T-helper 1 cell treated with Interleukin-12 subunit alpha and Interleukin-12 subunit beta and Interleukin-4 antibody, amounts not matched to agents 30 μg/mL and 1 μg/mL, for 36 hours (primary cell): ENCODE measurements at regions not wholly inside any gene's neighbourhood (a gene's known extent, or its start where the extent isn't known, plus 50 kb on each side); places are given as distances from the start of the nearest gene placed in this dataset.

Experiments
- H3K27ac Mint-ChIP-seq: one replicate; pipeline ENCODE4 v1.8.0; 2021; ENCODE audit warnings: mild to moderate bottlenecking, mixed read lengths
- H3K27me3 Mint-ChIP-seq: one replicate; pipeline ENCODE4 v1.8.0; 2021; ENCODE audit warnings: low read depth, mixed read lengths
- H3K36me3 Mint-ChIP-seq: one replicate; pipeline ENCODE4 v1.8.0; 2021; ENCODE audit warnings: low read depth, mixed read lengths
- H3K4me1 Mint-ChIP-seq: one replicate; pipeline ENCODE4 v1.8.0; 2021; ENCODE audit warnings: low read depth, mixed read lengths
- H3K4me3 Mint-ChIP-seq: one replicate; pipeline ENCODE4 v1.8.0; 2021; ENCODE audit warnings: mild to moderate bottlenecking, moderate library complexity, mixed read lengths
- H3K9me3 Mint-ChIP-seq: one replicate; pipeline ENCODE4 v1.8.0; 2021; ENCODE audit warnings: mixed read lengths

GRCh38 chr3:28841441-28841840 lies 439.4 kb upstream of the RBMS3 start:
- peaks cover 16% of the 10 kb centered on the region for H3K4me1 Mint-ChIP-seq
- peak overlapping the region; percentile 70 for H3K27ac Mint-ChIP-seq
- no peaks in the 10 kb centered on the region for H3K27me3 Mint-ChIP-seq

DNA sequence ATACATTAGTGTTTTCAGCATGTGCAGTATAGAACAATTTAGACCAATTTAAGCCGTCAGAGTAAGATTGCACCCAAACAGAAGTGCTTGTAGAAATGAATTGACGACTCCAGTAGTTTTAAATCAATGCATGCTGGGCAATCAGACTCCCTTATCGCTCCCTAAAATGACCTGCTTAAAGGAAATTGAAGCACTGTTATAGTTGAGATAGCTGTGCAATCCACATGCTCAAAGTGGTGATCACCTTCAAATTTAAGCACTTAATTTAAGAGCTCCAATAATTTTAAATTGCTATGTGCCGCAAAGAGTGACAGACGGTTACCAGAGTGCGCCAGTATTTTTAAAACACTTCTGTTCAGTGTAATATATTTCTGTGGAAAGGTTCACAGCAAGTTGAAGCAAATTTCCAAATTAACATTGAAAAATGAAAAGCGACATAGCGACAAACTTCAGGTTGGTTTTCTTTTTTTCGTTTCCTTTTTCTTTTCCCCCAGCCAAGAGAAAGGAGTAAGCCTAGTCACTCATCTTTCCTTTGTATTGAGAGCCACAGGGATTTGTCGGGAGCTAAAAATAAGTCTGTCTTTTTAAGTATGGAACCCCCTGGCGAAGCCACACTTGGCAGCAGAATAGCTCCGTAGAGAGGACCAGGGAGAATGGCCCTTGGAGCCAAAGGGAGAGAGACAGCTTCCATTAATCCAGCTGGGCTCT lies 436.4 kb upstream of the RBMS3 start:
- Mint-ChIP-seq H3K27ac (no peak overlapping the region), H3K9me3 (no peaks in the 10 kb centered on the region), H3K36me3 (no peaks in the 10 kb centered on the region), H3K27me3 (no peaks in the 10 kb centered on the region), H3K4me1 (peaks cover 14% of the 10 kb centered on the region), H3K4me3 (no peak overlapping the region)

More at GRCh38 chr3:28841441-28841840, 439.4 kb upstream of the RBMS3 start:
- Mint-ChIP-seq H3K4me3 (peak overlapping the region; percentile 30), H3K9me3 (no peaks in the 10 kb centered on the region), H3K36me3 (no peaks in the 10 kb centered on the region)

GRCh38 chr3:28845006-28845324 lies 435.9 kb upstream of the RBMS3 start:
- no peaks in the 10 kb centered on the region for H3K27me3 Mint-ChIP-seq
- H3K9me3 Mint-ChIP-seq, result no peaks in the 10 kb centered on the region
- no peak overlapping the region for H3K4me3 Mint-ChIP-seq
- H3K27ac Mint-ChIP-seq, result no peak overlapping the region
- H3K36me3 Mint-ChIP-seq, result no peaks in the 10 kb centered on the region
- H3K4me1 Mint-ChIP-seq, result peaks cover 14% of the 10 kb centered on the region

GRCh38 chr3:28846971-28847478 lies 433.8 kb upstream of the RBMS3 start:
- Mint-ChIP-seq H3K36me3 (no peaks in the 10 kb centered on the region), H3K27me3 (no peaks in the 10 kb centered on the region), H3K9me3 (no peaks in the 10 kb centered on the region), H3K27ac (no peak overlapping the region), H3K4me1 (peaks cover 2% of the 10 kb centered on the region), H3K4me3 (no peak overlapping the region)

DNA sequence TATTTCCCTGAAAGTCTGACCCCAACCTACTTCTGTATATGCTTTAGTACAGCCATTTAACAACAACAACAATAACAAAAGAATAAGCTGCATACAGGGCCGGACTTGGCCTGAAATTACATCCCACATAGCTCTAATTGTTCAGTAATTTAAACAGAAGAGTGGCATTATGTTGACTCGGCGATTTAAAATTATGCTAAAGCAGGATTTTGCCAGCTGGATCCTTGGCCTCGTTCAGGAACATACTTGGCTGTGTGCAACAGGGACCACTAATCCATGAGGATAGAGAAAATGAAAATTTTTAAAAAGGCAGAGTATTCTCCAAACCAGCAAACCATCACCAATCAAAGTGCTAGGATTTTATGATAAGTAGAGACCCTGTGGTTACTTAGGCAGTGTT lies 433.1 kb upstream of the RBMS3 start:
- Mint-ChIP-seq H3K9me3 (no peaks in the 10 kb centered on the region), H3K27ac (no peak overlapping the region), H3K4me3 (no peak overlapping the region), H3K4me1 (no peaks in the 10 kb centered on the region), H3K27me3 (no peaks in the 10 kb centered on the region), H3K36me3 (no peaks in the 10 kb centered on the region)

- H3K4me1 Mint-ChIP-seq, result no peaks in the 10 kb centered on the region
- no peak overlapping the region for H3K4me3 Mint-ChIP-seq
- no peak overlapping the region for H3K27ac Mint-ChIP-seq
- no peaks in the 10 kb centered on the region for H3K36me3 Mint-ChIP-seq
- H3K27me3 Mint-ChIP-seq, result no peaks in the 10 kb centered on the region
- no peaks in the 10 kb centered on the region for H3K9me3 Mint-ChIP-seq
Observed at GRCh38 chr3:28850186-28850585, 430.7 kb upstream of the RBMS3 start.

GRCh38 chr3:28853830-28854229 lies 427.0 kb upstream of the RBMS3 start:
- Mint-ChIP-seq H3K27ac (no peak overlapping the region), H3K27me3 (no peaks in the 10 kb centered on the region), H3K36me3 (no peaks in the 10 kb centered on the region), H3K4me1 (no peaks in the 10 kb centered on the region), H3K9me3 (no peaks in the 10 kb centered on the region), H3K4me3 (no peak overlapping the region)

GRCh38 chr3:28856796-28857195 lies 424.1 kb upstream of the RBMS3 start:
- Mint-ChIP-seq H3K27me3 (peaks cover 10% of the 10 kb centered on the region), H3K36me3 (no peaks in the 10 kb centered on the region), H3K9me3 (no peaks in the 10 kb centered on the region), H3K4me1 (no peaks in the 10 kb centered on the region), H3K27ac (no peak overlapping the region), H3K4me3 (no peak overlapping the region)

- Mint-ChIP-seq H3K27me3 (peaks cover 13% of the 10 kb centered on the region), H3K4me1 (no peaks in the 10 kb centered on the region), H3K27ac (no peak overlapping the region), H3K4me3 (no peak overlapping the region), H3K36me3 (no peaks in the 10 kb centered on the region), H3K9me3 (no peaks in the 10 kb centered on the region)
Observed at GRCh38 chr3:28859897-28860296, 421.0 kb upstream of the RBMS3 start.

DNA sequence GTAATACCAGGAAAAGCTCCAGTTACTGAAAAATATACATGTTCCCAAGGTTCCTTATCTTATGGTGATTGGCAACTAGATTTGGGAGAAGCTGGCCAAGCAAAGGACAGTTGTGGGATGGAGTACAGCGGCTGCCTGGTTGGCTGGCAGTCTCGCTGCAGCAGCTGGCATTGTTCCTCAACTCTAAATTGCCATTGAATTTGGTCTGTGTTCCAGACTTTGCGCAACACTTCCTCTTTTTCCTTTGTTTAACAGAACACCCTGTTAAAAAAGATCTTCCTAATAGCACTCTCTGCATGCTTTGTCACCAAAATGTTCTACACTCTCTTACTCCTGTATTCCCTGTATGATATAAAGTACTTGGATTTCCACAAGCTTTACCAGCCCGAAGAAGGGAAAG lies 420.6 kb upstream of the RBMS3 start:
- Mint-ChIP-seq H3K36me3 (no peaks in the 10 kb centered on the region), H3K27ac (no peak overlapping the region), H3K4me3 (no peak overlapping the region), H3K27me3 (peaks cover 13% of the 10 kb centered on the region), H3K4me1 (no peaks in the 10 kb centered on the region), H3K9me3 (no peaks in the 10 kb centered on the region)

DNA sequence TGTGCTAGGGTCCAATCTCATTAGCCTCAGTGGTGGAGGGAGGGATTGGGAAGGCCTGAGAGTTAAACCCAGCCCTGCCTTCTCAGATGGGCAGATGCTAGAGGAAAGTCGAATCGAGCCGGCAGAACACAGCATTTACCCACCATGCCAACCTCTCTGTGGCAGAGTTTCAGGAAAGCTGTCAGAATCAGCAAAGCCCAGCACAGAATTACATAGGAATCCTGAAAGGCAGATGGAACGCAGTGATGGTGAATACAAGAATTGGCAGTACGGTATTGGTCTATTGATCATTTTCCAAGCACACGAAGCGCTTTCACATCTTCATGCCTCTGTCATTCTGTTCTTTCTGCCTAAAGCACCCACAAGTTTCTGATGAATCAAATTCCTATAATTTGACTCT lies 417.7 kb upstream of the RBMS3 start:
- Mint-ChIP-seq H3K9me3 (no peaks in the 10 kb centered on the region), H3K4me1 (no peaks in the 10 kb centered on the region), H3K36me3 (no peaks in the 10 kb centered on the region), H3K4me3 (no peak overlapping the region), H3K27ac (no peak overlapping the region), H3K27me3 (peaks cover 13% of the 10 kb centered on the region)

GRCh38 chr3:28867836-28868235 lies 413.0 kb upstream of the RBMS3 start:
- Mint-ChIP-seq H3K4me3 (no peak overlapping the region), H3K27ac (no peak overlapping the region), H3K9me3 (peaks cover 3% of the 10 kb centered on the region), H3K4me1 (no peaks in the 10 kb centered on the region), H3K36me3 (no peaks in the 10 kb centered on the region), H3K27me3 (no peaks in the 10 kb centered on the region)

DNA sequence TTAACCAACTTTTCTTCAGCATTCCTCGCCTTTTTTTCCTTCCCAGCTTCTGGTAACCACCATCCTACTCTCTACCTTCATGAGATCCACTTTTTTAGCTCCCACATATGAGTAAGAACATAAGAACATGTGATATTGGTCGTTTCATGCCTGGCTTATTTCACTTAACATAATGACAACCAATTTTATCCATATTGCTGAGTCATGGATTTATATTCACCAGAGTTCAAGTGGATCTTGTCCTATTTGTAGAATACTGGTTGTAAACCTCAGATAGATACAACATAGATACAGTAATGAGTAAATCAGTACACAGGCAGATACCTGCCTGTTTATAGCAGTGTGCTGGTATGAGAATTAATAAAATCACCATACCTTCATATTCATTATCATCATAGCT lies 412.0 kb upstream of the RBMS3 start:
- no peaks in the 10 kb centered on the region for H3K27me3 Mint-ChIP-seq
- H3K4me1 Mint-ChIP-seq, result no peaks in the 10 kb centered on the region
- no peaks in the 10 kb centered on the region for H3K36me3 Mint-ChIP-seq
- no peak overlapping the region for H3K4me3 Mint-ChIP-seq
- no peak overlapping the region for H3K27ac Mint-ChIP-seq
- H3K9me3 Mint-ChIP-seq, result peaks cover 3% of the 10 kb centered on the region

DNA sequence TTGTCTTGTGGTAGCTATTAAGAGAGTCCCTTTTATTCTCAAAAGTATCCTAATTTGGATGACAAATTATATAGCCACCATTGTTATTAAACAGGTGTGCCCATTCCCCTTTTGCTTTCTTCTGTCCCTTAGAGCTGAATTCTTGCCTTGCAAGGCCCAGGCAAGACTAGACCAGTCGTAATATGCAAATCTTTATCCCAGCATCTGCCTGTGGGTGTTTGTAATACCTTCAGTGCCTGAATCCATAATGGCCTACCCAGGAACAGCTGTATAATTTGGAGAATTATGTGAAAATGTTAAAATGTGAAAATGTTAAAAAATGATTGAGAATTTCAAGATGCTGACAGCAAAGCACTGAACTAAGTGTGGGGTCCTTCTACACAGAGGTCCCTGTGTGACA lies 403.0 kb upstream of the RBMS3 start:
- no peak overlapping the region for H3K4me3 Mint-ChIP-seq
- peaks cover 12% of the 10 kb centered on the region for H3K27me3 Mint-ChIP-seq
- H3K9me3 Mint-ChIP-seq, result peaks cover 3% of the 10 kb centered on the region
- no peak overlapping the region for H3K27ac Mint-ChIP-seq
- H3K36me3 Mint-ChIP-seq, result no peaks in the 10 kb centered on the region
- no peaks in the 10 kb centered on the region for H3K4me1 Mint-ChIP-seq

DNA sequence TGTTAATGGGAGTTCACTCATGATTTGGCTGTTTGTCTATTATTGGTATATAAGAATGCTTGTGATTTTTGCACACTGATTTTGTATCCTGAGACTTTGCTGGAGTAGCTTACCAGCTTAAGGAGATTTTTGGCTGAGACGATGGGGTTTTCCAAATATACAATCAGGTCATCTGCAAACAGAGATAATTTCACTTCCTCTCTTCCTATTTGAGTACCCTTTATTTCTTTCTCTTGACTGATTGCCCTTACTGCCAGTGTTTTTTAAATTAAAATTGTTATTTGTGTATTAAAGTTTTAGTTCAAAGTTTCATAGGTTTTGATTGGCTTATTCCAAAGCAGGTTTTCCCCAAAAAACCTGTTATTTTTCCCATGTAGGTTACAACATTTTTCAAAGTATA lies 390.5 kb upstream of the RBMS3 start:
- Mint-ChIP-seq H3K4me1 (no peaks in the 10 kb centered on the region), H3K36me3 (no peaks in the 10 kb centered on the region), H3K9me3 (peaks cover 4% of the 10 kb centered on the region), H3K4me3 (no peak overlapping the region), H3K27ac (no peak overlapping the region), H3K27me3 (peaks cover 3% of the 10 kb centered on the region)

DNA sequence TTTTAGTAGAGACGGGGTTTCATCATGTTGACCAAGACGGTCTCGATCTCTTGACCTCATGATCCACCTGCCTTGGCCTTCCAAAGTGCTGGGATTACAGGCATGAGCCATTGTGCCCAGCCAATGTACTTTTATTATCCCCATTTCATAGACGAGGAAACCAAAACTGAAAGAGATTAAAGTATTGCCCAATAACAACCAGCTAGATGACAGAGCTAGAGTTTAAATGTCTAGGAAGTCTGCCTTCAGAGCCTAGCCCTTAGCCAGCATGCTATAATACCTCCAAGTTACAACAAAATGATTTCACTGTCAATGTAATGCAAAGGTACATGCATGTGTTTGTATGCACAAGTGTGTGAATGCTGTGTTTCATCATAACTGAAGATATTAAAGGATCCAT lies 389.4 kb upstream of the RBMS3 start:
- Mint-ChIP-seq H3K36me3 (no peaks in the 10 kb centered on the region), H3K9me3 (peaks cover 4% of the 10 kb centered on the region), H3K27ac (no peak overlapping the region), H3K27me3 (peaks cover 3% of the 10 kb centered on the region), H3K4me1 (no peaks in the 10 kb centered on the region), H3K4me3 (no peak overlapping the region)
